Peyer's patch (tissue), 4 donors: ENCODE measurements at regions not wholly inside any gene's neighbourhood (a gene's known extent, or its start where the extent isn't known, plus 50 kb on each side); places are given as distances from the start of the nearest gene placed in this dataset.

Experiments
- CTCF ChIP-seq, 6 experiments: fragments of 450-650 bp in 4 of 6; fragments of 200-600 bp in 2 of 6; sonication (generic) in 1 of 6; IDR thresholded peaks; one replicate each; pipeline ENCODE4 v1.5.1; 2017 to 2019; ENCODE audit warnings: antibody characterized with exemption in 6 of 6, mild to moderate bottlenecking in 3 of 6, moderate library complexity in 1 of 6
- POLR2A ChIP-seq, 2 donors: fragments of 450-650 bp; IDR thresholded peaks; one replicate each; pipeline ENCODE4 v1.5.1; 2017; ENCODE audit warnings: antibody characterized with exemption in 2 of 2, mild to moderate bottlenecking in 2 of 2, moderate library complexity in 2 of 2

GRCh38 chr7:84565345-84566074 is 370.9 kb upstream of the SEMA3A start:
- TF ChIP-seq POLR2A (IDR thresholded peaks at IDR 0.05), result no peak
- TF ChIP-seq CTCF (IDR thresholded peaks at IDR 0.05), result no peak
